HCT116 (cell line): ENCODE measurements at regions not wholly inside any gene's neighbourhood (a gene's known extent, or its start where the extent isn't known, plus 50 kb on each side); places are given as distances from the start of the nearest gene placed in this dataset.

Source experiments
- ATAC-seq: fragments of 200-7000 bp; cut with Tn5 transposase; 2 replicates; pipeline ENCODE4 v1.9.1; 2020; ENCODE audit warnings: mild to moderate bottlenecking, moderate library complexity
- BruUV-seq: library from RNA; stranded (reverse); fragments of 400-500 nt; replicated peaks from 2 replicates; lab custom pipeline; 2021; lab: Mats Ljungman, UMichigan
- CTCF ChIA-PET: fragments of 300-600 bp; sonication (Branson Sonifier 250); formaldehyde crosslinking; loops from one replicate; lab custom pipeline; 2021; ENCODE audit warnings: antibody characterized with exemption; lab: Charles Lee
- POLR2A ChIA-PET: fragments of 300-600, 350-600 bp; sonication (Branson Sonifier 250); formaldehyde crosslinking; loops from one replicate; lab custom pipeline; 2021; ENCODE audit warnings: antibody characterized with exemption; lab: Charles Lee
- RAD21 ChIA-PET, 2 experiments: fragments of 300-600 bp; sonication (Branson Sonifier 250); formaldehyde crosslinking; loops; one replicate each; lab custom pipeline; 2023; ENCODE audit warnings: low total read pairs in 2 of 2; ENCODE audit not compliant: uncharacterized antibody in 2 of 2, unreplicated experiment in 2 of 2, low non-redundant PET in 1 of 2; lab: Charles Lee
- DNase-seq: peaks from one replicate; pipeline ENCODE4 v3.0.0-alpha.2; 2010; ENCODE audit warnings: low read depth, low spot score
- H2AFZ ChIP-seq: fragments of 200-600 bp; shearing (Covaris generic), sonication (generic); 2 replicates; pipeline ENCODE4 v1.6.1; 2017; ENCODE audit warnings: low read depth, mixed run types, mixed read lengths, antibody characterized with exemption, low read length; ENCODE audit not compliant: poor library complexity, severe bottlenecking
- H3K27ac ChIP-seq: 2 replicates; pipeline ENCODE4 v1.5.1; 2012; ENCODE audit warnings: low read depth, low read length
- H3K27me3 ChIP-seq: fragments of 200-600 bp; sonication (generic); 2 replicates; pipeline ENCODE4 v1.6.1; 2016; ENCODE audit warnings: mixed run types, low read length, mixed read lengths; ENCODE audit not compliant: insufficient read depth
- H3K36me3 ChIP-seq, 2 experiments: fragments of 200-500 bp in 1 of 2; fragments of 200-600 bp in 1 of 2; sonication (Bioruptor generic) in 1 of 2; sonication (generic) in 1 of 2; 2 replicates each; pipeline versions ENCODE4 v1.5.1 to v1.6.1; 2014 to 2016; ENCODE audit warnings: low read length in 2 of 2, inconsistent platforms in 1 of 2, mixed read lengths in 1 of 2, mixed run types in 1 of 2; ENCODE audit not compliant: insufficient read depth in 2 of 2, control insufficient read depth in 1 of 2
- H3K4me1 ChIP-seq, 2 experiments: fragments of 200-600 bp in 1 of 2; sonication (generic) in 1 of 2; 2 replicates each; pipeline versions ENCODE4 v1.5.1 to v1.6.1; 2012 to 2017; ENCODE audit warnings: low read length in 2 of 2, inconsistent platforms in 1 of 2, mild to moderate bottlenecking in 1 of 2, mixed read lengths in 1 of 2, mixed run types in 1 of 2, moderate library complexity in 1 of 2; ENCODE audit not compliant: insufficient read depth in 2 of 2, control insufficient read depth in 1 of 2
- H3K4me2 ChIP-seq: fragments of 200-600 bp; sonication (generic); 2 replicates; pipeline ENCODE4 v1.6.1; 2017; ENCODE audit warnings: mixed run types, low read length, mixed read lengths
- H3K4me3 ChIP-seq, 2 experiments: fragments of 200-600 bp in 1 of 2; sonication (generic) in 1 of 2; replicated peaks in 1 of 2; 2 replicates each; pipeline ENCODE4 v1.5.1; 2011 to 2016; ENCODE audit warnings: low read length in 2 of 2, control low read depth in 1 of 2, low read depth in 1 of 2, mild to moderate bottlenecking in 1 of 2, mixed read lengths in 1 of 2, mixed run types in 1 of 2
- H3K79me2 ChIP-seq: fragments of 200-600 bp; sonication (generic); 2 replicates; pipeline ENCODE4 v1.6.1; 2017; ENCODE audit warnings: mild to moderate bottlenecking, mixed run types, low read length, moderate library complexity, mixed read lengths; ENCODE audit not compliant: insufficient read depth
- H3K9ac ChIP-seq: fragments of 200-600 bp; sonication (generic); 2 replicates; pipeline ENCODE4 v1.6.1; 2016; ENCODE audit warnings: low read length, mixed read lengths
- H3K9me2 ChIP-seq: fragments of 200-600 bp; sonication (generic), shearing (Covaris generic); 2 replicates; pipeline ENCODE4 v1.6.1; 2017; ENCODE audit warnings: mixed run types, mild to moderate bottlenecking, moderate library complexity; ENCODE audit not compliant: insufficient read depth
- H3K9me3 ChIP-seq, 2 experiments: fragments of 200-500 bp in 1 of 2; fragments of 200-600 bp in 1 of 2; sonication (Bioruptor generic) in 1 of 2; sonication (generic) in 1 of 2; 2 replicates each; pipeline ENCODE4 v1.6.1; 2014 to 2017; ENCODE audit warnings: low read length in 2 of 2, mixed read lengths in 2 of 2, inconsistent platforms in 1 of 2, low read depth in 1 of 2, mild to moderate bottlenecking in 1 of 2, mixed run types in 1 of 2, moderate library complexity in 1 of 2; ENCODE audit not compliant: control insufficient read depth in 1 of 2, insufficient read depth in 1 of 2
- H4K20me1 ChIP-seq: fragments of 200-600 bp; sonication (generic), shearing (Covaris generic); 2 replicates; pipeline ENCODE4 v1.6.1; 2017; ENCODE audit warnings: mixed run types, mild to moderate bottlenecking, moderate library complexity; ENCODE audit not compliant: insufficient read depth
- ATF3 ChIP-seq: IDR thresholded peaks from 2 replicates; pipeline ENCODE4 v1.6.1; 2012
- CBX3 ChIP-seq: IDR thresholded peaks from 2 replicates; pipeline ENCODE4 v1.6.1; 2012; ENCODE audit warnings: low read depth
- CEBPB ChIP-seq: IDR thresholded peaks from 2 replicates; pipeline ENCODE4 v1.6.1; 2012; ENCODE audit warnings: low read depth
- CTCF ChIP-seq, 3 experiments: fragments of 200-600 bp in 1 of 3; sonication (generic) in 1 of 3; IDR thresholded peaks in 2 of 3; conservative IDR thresholded peaks in 1 of 3; 2 replicates each; pipeline ENCODE4 v1.5.1; 2012 to 2017; ENCODE audit warnings: low read depth in 2 of 3, low read length in 2 of 3, antibody characterized with exemption in 1 of 3, borderline replicate concordance in 1 of 3, control low read depth in 1 of 3, mild to moderate bottlenecking in 1 of 3, mixed read lengths in 1 of 3, mixed run types in 1 of 3, moderate library complexity in 1 of 3; ENCODE audit not compliant: insufficient read depth in 1 of 3
- EGR1 ChIP-seq: IDR thresholded peaks from 2 replicates; pipeline ENCODE4 v1.6.1; 2012; ENCODE audit warnings: low read depth
- ELF1 ChIP-seq: IDR thresholded peaks from 2 replicates; pipeline ENCODE4 v1.6.1; 2012; ENCODE audit warnings: low read depth, borderline replicate concordance
- EZH2 ChIP-seq: fragments of 200-600 bp; sonication (generic); IDR thresholded peaks from 2 replicates; pipeline ENCODE4 v1.6.1; 2017; ENCODE audit warnings: antibody characterized with exemption, mixed run types
- FOSL1 ChIP-seq: IDR thresholded peaks from 2 replicates; pipeline ENCODE4 v1.6.1; 2012; ENCODE audit warnings: low read depth
- JUND ChIP-seq: IDR thresholded peaks from 2 replicates; pipeline ENCODE4 v1.6.1; 2012
- POLR2A ChIP-seq: IDR thresholded peaks from 2 replicates; pipeline ENCODE4 v1.7.0; 2011; ENCODE audit warnings: borderline replicate concordance; ENCODE audit not compliant: insufficient read depth, insufficient read length; ENCODE audit errors: extremely low read depth
- RAD21 ChIP-seq: IDR thresholded peaks from 2 replicates; pipeline ENCODE4 v1.6.1; 2012; ENCODE audit warnings: low read depth, mild to moderate bottlenecking
- REST ChIP-seq: IDR thresholded peaks from 2 replicates; pipeline ENCODE4 v1.6.1; 2012; ENCODE audit warnings: low read depth
- SIN3A ChIP-seq: IDR thresholded peaks from 2 replicates; pipeline ENCODE4 v1.6.1; 2012; ENCODE audit warnings: low read depth
- SP1 ChIP-seq: IDR thresholded peaks from 2 replicates; pipeline ENCODE4 v1.6.1; 2012; ENCODE audit warnings: low read depth
- TCF7L2 ChIP-seq: IDR thresholded peaks from 2 replicates; pipeline ENCODE4 v1.7.0; 2011; ENCODE audit warnings: borderline replicate concordance, inconsistent platforms; ENCODE audit not compliant: insufficient read depth, insufficient read length; ENCODE audit errors: extremely low read depth
- YY1 ChIP-seq: IDR thresholded peaks from 2 replicates; pipeline ENCODE4 v1.6.1; 2011; ENCODE audit warnings: low read length, low read depth, moderate library complexity, mild to moderate bottlenecking; ENCODE audit not compliant: insufficient replicate concordance; ENCODE audit errors: extremely low read depth
- ZFX ChIP-seq: fragments of 450-650 bp; IDR thresholded peaks from 2 replicates; pipeline ENCODE4 v1.6.1; 2017
- ZNF274 ChIP-seq: fragments of 200-500 bp; sonication (Bioruptor generic); IDR thresholded peaks from 2 replicates; pipeline ENCODE4 v1.6.1; 2014; ENCODE audit warnings: mild to moderate bottlenecking, low read depth, low read length, inconsistent platforms
- intact Hi-C: fragments of 100-400 bp; cut with micrococcal nuclease; formaldehyde crosslinking; loops from 2 replicates; pipeline ENCODE4 v1.10.0; 2022

GRCh38 chr1:187588917-187589316 is 760.2 kb downstream of the PLA2G4A start:
- Histone ChIP-seq H3K9me3 (no peaks in the 10 kb centered on the region), H3K9me2 (no peaks in the 10 kb centered on the region; the same call in 1 of the 2 replicates), H3K27ac (no peak overlapping the region), H3K9ac (no peak overlapping the region), H3K4me2 (no peak overlapping the region), H2AFZ (no peak overlapping the region), H3K27me3 (no peaks in the 10 kb centered on the region), H4K20me1 (no peaks in the 10 kb centered on the region), H3K36me3 (no peaks in the 10 kb centered on the region)
- POLR2A ChIA-PET: no interaction called here
- BruUV-seq: no TSS peak
- TF ChIP-seq CEBPB: no peak
- TF ChIP-seq, all 23 proteins: peak for 0
- ChIA-PET CTCF (no interaction called here), RAD21 (no interaction called here)
- ATAC-seq: no peak
- H3K4me3 ChIP-seq: no peak overlapping the region
- intact Hi-C loops: no loop called here
- H3K4me1 ChIP-seq: no peaks in the 10 kb centered on the region
- no peaks in the 10 kb centered on the region for H3K79me2 ChIP-seq
- no peak for DNase-seq

- Histone ChIP-seq H3K27ac (no peak overlapping the region), H2AFZ (peak overlapping the region; percentile 68), H3K4me3 (no peak overlapping the region), H3K4me2 (no peak overlapping the region), H3K9ac (no peak overlapping the region), H4K20me1 (no peaks in the 10 kb centered on the region), H3K36me3 (no peaks in the 10 kb centered on the region), H3K79me2 (no peaks in the 10 kb centered on the region), H3K27me3 (no peaks in the 10 kb centered on the region), H3K9me2 (no peaks in the 10 kb centered on the region), H3K4me1 (no peaks in the 10 kb centered on the region), H3K9me3 (no peaks in the 10 kb centered on the region)
- CTCF ChIA-PET: no interaction called here
- RAD21 ChIA-PET: no interaction called here
- BruUV-seq: no TSS peak
- POLR2A ChIA-PET: no interaction called here
- intact Hi-C loops: no loop called here
- ATAC-seq (no peak), DNase-seq (no peak)
- TF ChIP-seq RAD21 (no peak), YY1 (no peak), SP1 (no peak), FOSL1 (no peak), ZNF274 (no peak), SIN3A (no peak), ELF1 (no peak), ATF3 (no peak), POLR2A (no peak), JUND (no peak), CEBPB (no peak), CTCF (IDR thresholded peaks at IDR 0.05 in 2 of 3, conservative IDR thresholded peaks at IDR 0.05 in 1 of 3; ENCODE audit: borderline replicate concordance in 1 of 3, insufficient read depth in 1 of 3, low read depth in 2 of 3, low read length in 2 of 3) (no peak), EZH2 (no peak), ZFX (no peak), REST (no peak), EGR1 (no peak), CBX3 (no peak), TCF7L2 (no peak)
These were observed 777.0 kb downstream of the PLA2G4A start for GRCh38 chr1:187605736-187606135.
